Fibroblast of the aortic adventitia (primary cell): ENCODE measurements at regions not wholly inside any gene's neighbourhood (a gene's known extent, or its start where the extent isn't known, plus 50 kb on each side); places are given as distances from the start of the nearest gene placed in this dataset.
A peak's percentile ranks its signal among the peaks of the same experiment; 100 is the strongest.

ENCODE experiments used
- DNase-seq: peaks from one replicate; pipeline ENCODE4 v3.0.0-alpha.2; 2010; ENCODE audit warnings: low read depth
- H3K4me3 ChIP-seq: 2 replicates; pipeline ENCODE4 v1.5.1; 2011; ENCODE audit warnings: low read depth, mild to moderate bottlenecking, control low read depth, low read length, moderate library complexity
- TF ChIP-seq, protein P1 (sequence below): IDR thresholded peaks from 2 replicates; pipeline ENCODE4 v1.5.1; 2011; ENCODE audit warnings: mild to moderate bottlenecking, low read length, control low read depth, inconsistent platforms; ENCODE audit not compliant: insufficient read depth

- DNase-seq, result peak; percentile 33
- TF ChIP-seq, protein P1, sequence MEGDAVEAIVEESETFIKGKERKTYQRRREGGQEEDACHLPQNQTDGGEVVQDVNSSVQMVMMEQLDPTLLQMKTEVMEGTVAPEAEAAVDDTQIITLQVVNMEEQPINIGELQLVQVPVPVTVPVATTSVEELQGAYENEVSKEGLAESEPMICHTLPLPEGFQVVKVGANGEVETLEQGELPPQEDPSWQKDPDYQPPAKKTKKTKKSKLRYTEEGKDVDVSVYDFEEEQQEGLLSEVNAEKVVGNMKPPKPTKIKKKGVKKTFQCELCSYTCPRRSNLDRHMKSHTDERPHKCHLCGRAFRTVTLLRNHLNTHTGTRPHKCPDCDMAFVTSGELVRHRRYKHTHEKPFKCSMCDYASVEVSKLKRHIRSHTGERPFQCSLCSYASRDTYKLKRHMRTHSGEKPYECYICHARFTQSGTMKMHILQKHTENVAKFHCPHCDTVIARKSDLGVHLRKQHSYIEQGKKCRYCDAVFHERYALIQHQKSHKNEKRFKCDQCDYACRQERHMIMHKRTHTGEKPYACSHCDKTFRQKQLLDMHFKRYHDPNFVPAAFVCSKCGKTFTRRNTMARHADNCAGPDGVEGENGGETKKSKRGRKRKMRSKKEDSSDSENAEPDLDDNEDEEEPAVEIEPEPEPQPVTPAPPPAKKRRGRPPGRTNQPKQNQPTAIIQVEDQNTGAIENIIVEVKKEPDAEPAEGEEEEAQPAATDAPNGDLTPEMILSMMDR, result no peak
- H3K4me3 ChIP-seq, result peak overlapping the region; percentile 57
Measured at GRCh38 chr5:88666761-88667495, 216.1 kb downstream of the MEF2C start.

- TF ChIP-seq, protein P1, result no peak
- no peak for DNase-seq
- no peak overlapping the region for H3K4me3 ChIP-seq
Measured at GRCh38 chr5:88665750-88666215, 217.2 kb downstream of the MEF2C start.

DNA sequence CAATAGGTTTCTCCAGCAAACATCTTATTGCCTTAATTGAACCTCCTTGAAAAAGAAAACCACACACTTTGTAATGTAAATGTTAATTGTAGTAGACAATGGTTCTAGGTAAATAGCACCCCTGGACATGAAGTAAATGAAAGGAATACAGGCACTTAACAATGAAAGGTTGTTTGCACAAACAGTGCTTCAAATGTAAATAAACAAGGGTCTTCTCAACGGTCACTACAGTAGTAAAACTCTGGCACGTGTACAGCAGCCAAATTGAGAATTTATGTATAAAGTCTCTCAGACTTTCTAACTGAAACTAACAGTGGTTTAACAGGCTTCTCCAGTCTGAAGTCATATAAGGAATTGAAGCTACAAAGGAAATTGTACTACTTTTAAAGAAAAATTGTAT, 218.3 kb downstream of the MEF2C start:
- H3K4me3 ChIP-seq, result no peak overlapping the region
- TF ChIP-seq, protein P1, result no peak
- no peak for DNase-seq

- no peak overlapping the region for H3K4me3 ChIP-seq
- TF ChIP-seq, protein P1, result no peak
- DNase-seq, result no peak
Measured at GRCh38 chr5:88663793-88664216, 219.2 kb downstream of the MEF2C start.

DNA sequence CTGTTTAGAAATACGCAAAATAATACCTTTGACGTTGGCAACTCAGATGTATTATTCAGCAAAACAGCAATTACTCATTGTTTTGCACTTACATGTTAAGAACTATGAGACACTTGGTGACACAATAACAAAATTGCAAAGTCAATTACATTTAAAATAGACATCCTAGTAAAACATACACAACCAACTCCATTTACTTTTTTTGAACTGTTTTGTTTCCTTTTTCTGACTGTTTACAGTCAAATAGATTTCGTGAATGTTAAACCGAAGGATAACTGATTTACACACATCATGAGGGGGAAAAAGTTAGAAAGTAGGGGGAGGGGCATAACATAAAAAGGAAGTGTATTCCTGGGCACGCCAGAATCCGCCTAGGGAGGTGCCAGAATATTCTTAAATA, 220.1 kb downstream of the MEF2C start:
- no peak overlapping the region for H3K4me3 ChIP-seq
- TF ChIP-seq, protein P1, result no peak
- DNase-seq, result no peak

DNA sequence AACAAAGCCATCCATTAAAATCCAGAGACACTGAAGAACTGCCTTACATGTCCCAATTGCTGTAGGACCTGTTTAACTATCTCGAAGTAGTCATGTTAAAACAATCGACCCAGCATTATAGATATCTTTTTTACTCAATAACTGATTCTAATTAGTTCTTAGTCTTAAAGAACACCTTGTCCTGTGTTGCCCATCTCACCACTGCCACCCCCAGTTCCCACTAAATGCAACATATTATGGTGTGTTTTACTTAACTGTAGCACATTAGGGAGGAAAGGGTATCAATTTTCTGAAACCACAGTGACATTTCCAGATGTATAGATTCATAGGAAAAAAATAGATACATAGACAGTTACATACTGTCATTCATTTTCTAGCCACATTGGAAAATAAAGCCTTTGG, 221.2 kb downstream of the MEF2C start:
- H3K4me3 ChIP-seq, result no peak overlapping the region
- no peak for DNase-seq
- TF ChIP-seq, protein P1, result no peak
